Ascending aorta (tissue), 2 donors: ENCODE measurements at regions not wholly inside any gene's neighbourhood (a gene's known extent, or its start where the extent isn't known, plus 50 kb on each side); places are given as distances from the start of the nearest gene placed in this dataset.

Experiments used
- DNase-seq, 2 donors: peaks; one replicate each; pipeline ENCODE4 v3.0.0-alpha.2; 2019; ENCODE audit warnings: low spot score in 2 of 2
- H3K27ac ChIP-seq, 2 donors: fragments of 200-600 bp; sonication (generic); one replicate each; pipeline ENCODE4 v1.5.1; 2016 to 2017; ENCODE audit warnings: mild to moderate bottlenecking in 1 of 2
- H3K27me3 ChIP-seq: fragments of 200-600 bp; sonication (generic); one replicate; pipeline ENCODE4 v1.5.1; 2017
- H3K36me3 ChIP-seq, 2 donors: fragments of 200-600 bp; sonication (generic); one replicate each; pipeline ENCODE4 v1.5.1; 2016
- H3K4me1 ChIP-seq, 2 donors: fragments of 200-600 bp; sonication (generic); one replicate each; pipeline ENCODE4 v1.5.1; 2016 to 2017; ENCODE audit warnings: mild to moderate bottlenecking in 1 of 2
- H3K4me3 ChIP-seq, 2 donors: fragments of 200-600 bp; sonication (generic); one replicate each; pipeline ENCODE4 v1.5.1; 2016 to 2017; ENCODE audit warnings: mild to moderate bottlenecking in 1 of 2
- H3K9me3 ChIP-seq, 2 donors: fragments of 200-600 bp; sonication (generic); one replicate each; pipeline ENCODE4 v1.5.1; 2016
- CTCF ChIP-seq, 3 experiments: fragments of 200-600 bp in 2 of 3; fragments of 450-650 bp in 1 of 3; sonication (generic) in 2 of 3; IDR thresholded peaks; one replicate each; pipeline ENCODE4 v1.5.1; 2016 to 2019; ENCODE audit warnings: antibody characterized with exemption in 3 of 3, mild to moderate bottlenecking in 1 of 3, moderate library complexity in 1 of 3
- intact Hi-C: fragments of 100-400 bp; cut with DNase I; formaldehyde crosslinking; loops from one replicate; pipeline ENCODE4 v1.15.1; 2023

DNA sequence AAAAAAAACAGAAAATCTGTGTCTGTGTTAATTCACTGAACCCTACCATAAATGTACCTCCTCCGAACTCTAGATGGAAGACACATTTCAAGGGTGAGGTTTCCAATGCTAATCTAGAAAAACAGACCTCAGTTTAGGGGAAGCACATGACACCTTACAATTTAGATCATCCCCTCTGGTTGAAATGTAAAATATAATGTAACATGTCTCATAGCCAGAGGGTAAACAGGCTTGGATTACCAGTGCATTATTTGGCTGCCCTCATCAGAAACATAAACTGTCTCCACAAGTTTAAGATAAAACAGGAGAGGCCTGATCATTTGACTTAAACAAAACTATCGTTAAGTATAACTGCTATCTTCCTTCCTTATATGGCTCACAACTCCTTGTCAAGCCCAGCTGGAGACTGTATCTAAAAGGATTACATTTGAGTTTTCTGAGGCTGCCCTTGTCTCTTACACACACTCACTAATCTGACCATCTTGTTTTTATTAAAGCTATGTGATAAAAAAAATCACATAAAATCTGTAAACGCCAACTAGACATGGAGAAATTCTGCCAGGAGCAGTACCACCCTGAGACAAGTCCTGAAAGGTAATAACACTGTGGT lies 105.7 kb downstream of the LURAP1L start:
- Histone ChIP-seq H3K36me3 (no peaks in the 10 kb centered on the region), H3K4me3 (no peak overlapping the region), H3K9me3 (no peaks in the 10 kb centered on the region), H3K27me3 (no peaks in the 10 kb centered on the region), H3K4me1 (peaks cover 0 to 5% of the 10 kb centered on the region in 2 donors), H3K27ac (no peak overlapping the region)
- intact Hi-C loops = loop anchor here (5.0 kb wide), 2 partner anchors 43 to 63 kb away; no protein-coding TSS in a partner anchor
- no peak for TF ChIP-seq CTCF (IDR thresholded peaks at IDR 0.05)
- no peak for DNase-seq

DNA sequence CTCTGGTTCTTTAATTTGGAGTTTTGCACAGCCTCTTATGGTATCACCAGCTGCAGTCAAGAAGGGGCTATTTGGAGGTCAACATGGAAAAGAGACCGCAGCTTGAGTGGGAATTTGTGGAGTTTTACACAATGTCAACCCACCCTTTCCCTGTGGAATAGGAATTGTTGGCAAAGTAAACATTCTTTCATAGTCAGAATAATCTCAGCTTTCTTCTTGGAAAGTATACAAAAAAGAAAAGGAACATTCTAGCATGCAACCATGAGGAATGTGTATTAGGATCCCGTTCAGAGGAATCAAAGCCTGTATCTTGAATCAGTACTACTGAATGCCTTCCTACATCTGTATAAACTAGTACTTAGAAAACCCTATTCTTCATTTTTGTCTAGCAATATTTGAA lies 107.6 kb downstream of the LURAP1L start:
- Histone ChIP-seq H3K4me3 (no peak overlapping the region), H3K9me3 (no peaks in the 10 kb centered on the region), H3K36me3 (no peaks in the 10 kb centered on the region), H3K4me1 (peaks cover 0 to 5% of the 10 kb centered on the region in 2 donors), H3K27me3 (no peaks in the 10 kb centered on the region), H3K27ac (peak overlapping the region; percentile 56 to 63)
- intact Hi-C loops = loop anchor here (2.0 to 5.0 kb wide), 3 partner anchors 45 to 106 kb away; no protein-coding TSS in a partner anchor
- DNase-seq = no peak
- TF ChIP-seq CTCF (IDR thresholded peaks at IDR 0.05) = no peak

DNA sequence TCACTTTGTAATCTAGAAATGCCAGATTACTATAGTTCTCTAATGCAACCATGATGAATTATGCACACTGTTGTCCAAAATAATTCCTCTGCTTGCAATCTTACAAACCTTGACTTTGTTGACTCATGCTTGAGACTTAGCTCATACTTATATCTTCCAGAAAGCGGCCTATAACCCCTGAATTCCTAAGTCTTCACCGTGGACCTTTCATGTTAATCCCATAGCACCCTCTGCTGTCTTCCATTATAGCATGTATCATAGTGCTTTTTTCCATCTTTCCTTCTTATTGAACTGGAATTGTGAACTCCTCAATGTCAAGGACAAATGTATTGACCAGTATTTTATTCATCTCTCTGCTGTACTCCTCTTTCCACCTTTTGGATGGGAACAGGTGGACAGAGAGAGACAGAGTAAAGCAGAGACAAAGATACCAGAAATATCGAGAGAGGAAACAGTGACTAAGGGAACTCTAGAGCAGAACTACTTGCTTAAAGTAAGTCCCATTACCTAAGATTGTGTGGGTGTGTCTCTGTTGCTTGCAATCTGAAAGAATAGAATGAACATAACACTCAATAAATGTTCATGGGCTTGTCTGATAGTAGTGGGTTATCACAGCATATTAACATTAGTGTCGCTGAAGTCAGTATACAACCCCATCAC lies 110.0 kb downstream of the LURAP1L start:
- peak; percentile 50 to 71 (median 57) for TF ChIP-seq CTCF (IDR thresholded peaks at IDR 0.05)
- DNase-seq = no peak
- H3K9me3 ChIP-seq = no peaks in the 10 kb centered on the region
- no peak overlapping the region for H3K4me3 ChIP-seq
- peaks cover 0 to 5% of the 10 kb centered on the region in 2 donors for H3K4me1 ChIP-seq
- H3K36me3 ChIP-seq = no peaks in the 10 kb centered on the region
- no peaks in the 10 kb centered on the region for H3K27me3 ChIP-seq
- intact Hi-C loops = loop anchor here (1.0 to 5.0 kb wide), 5 partner anchors 48 to 202 kb away; no protein-coding TSS in a partner anchor
- no peak overlapping the region for H3K27ac ChIP-seq

DNA sequence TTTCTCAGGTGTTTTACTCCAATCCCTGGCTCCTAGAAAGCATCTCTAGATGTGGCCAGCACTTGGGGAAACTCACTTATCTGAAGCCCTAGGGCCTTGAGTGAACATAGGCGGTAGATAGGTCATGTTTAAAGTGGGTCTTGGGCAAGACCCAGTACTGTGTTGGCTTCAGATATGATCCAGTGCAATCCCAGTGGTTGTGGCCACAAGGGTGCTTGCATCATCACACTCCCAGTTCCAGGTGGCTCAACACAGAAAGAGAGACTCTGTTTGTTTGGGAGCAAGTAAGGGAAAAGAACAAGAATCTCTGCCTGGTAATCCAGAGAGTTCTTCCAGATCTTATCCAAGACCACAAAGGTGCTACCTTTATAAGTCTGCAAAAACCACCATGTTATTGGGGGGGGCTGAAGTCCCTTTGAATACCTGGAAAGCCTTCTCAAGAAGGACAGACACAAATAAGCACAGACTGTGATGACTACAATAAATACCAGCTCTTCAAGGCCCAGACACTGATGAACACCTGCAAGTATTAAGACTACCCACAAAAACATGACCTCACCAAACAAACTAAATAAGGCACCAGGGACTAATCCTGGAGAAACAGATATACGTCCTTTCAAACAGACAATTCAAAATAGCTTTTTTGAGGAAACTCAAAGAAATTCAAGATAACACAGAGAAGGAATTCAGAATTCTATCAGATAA lies 114.7 kb downstream of the LURAP1L start:
- H3K27ac ChIP-seq = no peak overlapping the region
- no peaks in the 10 kb centered on the region for H3K36me3 ChIP-seq
- H3K4me1 ChIP-seq = no peaks in the 10 kb centered on the region
- intact Hi-C loops = loop anchor here (5.0 kb wide), 1 partner anchor 198 kb away; no protein-coding TSS in a partner anchor
- no peak for TF ChIP-seq CTCF (IDR thresholded peaks at IDR 0.05)
- no peaks in the 10 kb centered on the region for H3K27me3 ChIP-seq
- DNase-seq = no peak
- peaks cover 5 to 9% of the 10 kb centered on the region in 2 donors for H3K9me3 ChIP-seq
- H3K4me3 ChIP-seq = no peak overlapping the region

DNA sequence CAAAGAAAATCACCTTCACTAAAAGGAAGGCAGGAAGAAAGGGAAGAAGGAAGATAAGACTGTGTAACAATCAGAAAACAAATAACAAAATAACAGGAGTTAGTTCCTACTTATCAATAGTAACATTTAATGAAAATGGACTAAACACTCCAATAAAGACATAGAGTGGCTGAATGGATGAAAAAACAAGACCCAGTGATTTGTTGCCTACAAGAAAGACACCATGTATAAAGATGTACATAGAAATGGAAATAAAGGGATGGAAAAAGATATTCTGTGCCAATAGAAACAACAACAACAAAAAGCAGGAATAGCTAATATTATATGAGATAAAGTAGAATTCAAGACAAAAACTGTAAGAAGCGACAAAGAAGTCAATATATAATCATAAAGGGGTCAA lies 116.8 kb downstream of the LURAP1L start:
- no peak for TF ChIP-seq CTCF (IDR thresholded peaks at IDR 0.05)
- no peak for DNase-seq
- no peaks in the 10 kb centered on the region for H3K36me3 ChIP-seq
- H3K4me1 ChIP-seq = no peaks in the 10 kb centered on the region
- intact Hi-C loops = no loop called here
- H3K27ac ChIP-seq = no peak overlapping the region
- peaks cover 5 to 9% of the 10 kb centered on the region in 2 donors for H3K9me3 ChIP-seq
- H3K4me3 ChIP-seq = no peak overlapping the region
- no peaks in the 10 kb centered on the region for H3K27me3 ChIP-seq
